Stimulated activated CD4-positive, alpha-beta T cell treated with anti-CD3 and anti-CD28 coated beads, TNF-alpha, amount 100 ng/mL, for 4 hours (primary cell): ENCODE measurements at regions not wholly inside any gene's neighbourhood (a gene's known extent, or its start where the extent isn't known, plus 50 kb on each side); places are given as distances from the start of the nearest gene placed in this dataset.

ENCODE experiments used
- DNase-seq, 3 experiments: peaks; one replicate each; pipeline ENCODE4 v3.0.0-alpha.2; 2020; ENCODE audit warnings: low read depth in 3 of 3

GRCh38 chr5:173829826-173830225, 58.3 kb upstream of the CPEB4 start:
- no peak for DNase-seq

- DNase-seq = no peak
These were observed 57.7 kb upstream of the CPEB4 start for GRCh38 chr5:173830421-173830820.

GRCh38 chr5:173831196-173831914, 56.8 kb upstream of the CPEB4 start:
- no peak for DNase-seq

GRCh38 chr5:173832386-173832785, 55.8 kb upstream of the CPEB4 start:
- DNase-seq = no peak

GRCh38 chr5:173833196-173833985, 54.8 kb upstream of the CPEB4 start:
- DNase-seq = no peak

GRCh38 chr5:173834071-173834771, 53.9 kb upstream of the CPEB4 start:
- no peak for DNase-seq

- no peak for DNase-seq
These were observed 53.0 kb upstream of the CPEB4 start for GRCh38 chr5:173835131-173835530.

- DNase-seq = no peak
These were observed 52.5 kb upstream of the CPEB4 start for GRCh38 chr5:173835661-173836060.

GRCh38 chr5:173837654-173838053, 50.5 kb upstream of the CPEB4 start:
- no peak for DNase-seq
